HL-60 (cell line): ENCODE measurements at regions not wholly inside any gene's neighbourhood (a gene's known extent, or its start where the extent isn't known, plus 50 kb on each side); places are given as distances from the start of the nearest gene placed in this dataset.

ENCODE experiments used
- CTCF ChIP-seq: IDR thresholded peaks from one replicate; pipeline ENCODE4 v1.5.1; 2011; ENCODE audit warnings: low read length, control low read depth, inconsistent platforms; ENCODE audit not compliant: insufficient read depth
- GABPA ChIP-seq: IDR thresholded peaks from 2 replicates; pipeline ENCODE4 v1.6.1; 2012; ENCODE audit warnings: low read depth

GRCh38 chr21:23638131-23638695 is 1969.1 kb downstream of the MRPL39 start:
- no peak for TF ChIP-seq CTCF
- TF ChIP-seq GABPA: no peak
